ENCODE measurements at regions not wholly inside any gene's neighbourhood (a gene's known extent, or its start where the extent isn't known, plus 50 kb on each side); places are given as distances from the start of the nearest gene placed in this dataset.
"Not testable (repeated sequence)": the region's sequence is repeated elsewhere in the genome, so short reads cannot be mapped to it uniquely, and the experiment has no call there.

DNA sequence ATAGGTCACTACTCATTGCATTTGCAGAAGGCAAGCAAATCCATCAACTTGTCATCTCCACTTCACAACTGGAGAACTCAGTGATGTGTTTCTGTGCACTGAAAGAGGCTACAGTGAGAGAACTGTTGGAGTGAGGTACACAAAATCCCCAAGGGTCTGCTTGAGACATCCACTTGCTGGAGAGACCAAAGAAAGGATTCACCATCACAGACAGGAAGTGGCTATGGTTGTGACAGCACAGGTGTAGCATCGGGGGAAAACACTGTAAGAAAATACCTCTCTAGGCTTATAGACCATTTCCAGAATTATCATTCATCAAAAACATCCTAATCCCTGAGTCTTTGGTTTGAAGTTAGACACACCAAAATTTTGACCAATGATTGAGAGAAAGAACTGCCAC is 201.3 kb upstream of the OR4E1 start:
- no peak for DNase-seq

GRCh38 chr14:21874167-21874566 is 200.5 kb upstream of the OR4E1 start:
- DNase-seq: peak in 1 of 2 donors; percentile 24

GRCh38 chr14:21868442-21869046 is 194.9 kb upstream of the OR4E1 start:
- peak in 1 of 2 donors; percentile 58 for DNase-seq

DNA sequence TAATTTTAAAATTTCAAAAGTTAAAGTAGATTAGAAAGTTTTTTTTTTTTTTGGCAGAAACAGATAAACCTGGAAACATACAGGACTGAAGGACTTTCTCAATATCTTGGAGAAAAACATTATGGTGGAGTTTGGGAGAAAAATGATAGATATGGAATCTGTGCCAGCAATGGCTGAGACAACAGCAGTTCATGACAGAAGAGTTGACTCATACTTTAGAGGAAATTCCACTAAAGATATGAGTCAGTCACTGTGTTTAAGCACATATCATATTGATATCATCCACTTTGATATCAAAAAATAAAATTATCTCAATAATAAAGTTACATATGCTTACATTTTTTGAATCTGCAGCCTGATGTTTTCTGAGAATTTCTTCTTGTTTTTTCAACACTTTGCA is 193.9 kb upstream of the OR4E1 start:
- no peak for DNase-seq

GRCh38 chr14:21866479-21866878 is 192.9 kb upstream of the OR4E1 start:
- no peak for DNase-seq

GRCh38 chr14:21863289-21863688 is 189.7 kb upstream of the OR4E1 start:
- DNase-seq: no peak

GRCh38 chr14:21861153-21861552 is 187.5 kb upstream of the OR4E1 start:
- DNase-seq: no peak

GRCh38 chr14:21860172-21860571 is 186.6 kb upstream of the OR4E1 start:
- DNase-seq: peak in 1 of 2 donors; percentile 15

DNA sequence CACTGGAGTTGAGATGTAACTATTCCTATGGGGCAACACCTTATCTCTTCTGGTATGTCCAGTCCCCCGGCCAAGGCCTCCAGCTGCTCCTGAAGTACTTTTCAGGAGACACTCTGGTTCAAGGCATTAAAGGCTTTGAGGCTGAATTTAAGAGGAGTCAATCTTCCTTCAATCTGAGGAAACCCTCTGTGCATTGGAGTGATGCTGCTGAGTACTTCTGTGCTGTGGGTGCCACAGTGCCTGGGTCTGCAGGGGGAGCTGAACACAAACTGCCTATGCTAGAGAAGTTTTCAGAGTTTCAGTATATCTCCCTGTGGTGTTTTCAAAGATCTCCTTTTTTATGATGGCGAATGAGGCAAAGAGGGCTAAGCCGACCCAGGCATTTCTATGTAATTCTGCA is 179.2 kb upstream of the OR4E1 start:
- no peak for DNase-seq

DNA sequence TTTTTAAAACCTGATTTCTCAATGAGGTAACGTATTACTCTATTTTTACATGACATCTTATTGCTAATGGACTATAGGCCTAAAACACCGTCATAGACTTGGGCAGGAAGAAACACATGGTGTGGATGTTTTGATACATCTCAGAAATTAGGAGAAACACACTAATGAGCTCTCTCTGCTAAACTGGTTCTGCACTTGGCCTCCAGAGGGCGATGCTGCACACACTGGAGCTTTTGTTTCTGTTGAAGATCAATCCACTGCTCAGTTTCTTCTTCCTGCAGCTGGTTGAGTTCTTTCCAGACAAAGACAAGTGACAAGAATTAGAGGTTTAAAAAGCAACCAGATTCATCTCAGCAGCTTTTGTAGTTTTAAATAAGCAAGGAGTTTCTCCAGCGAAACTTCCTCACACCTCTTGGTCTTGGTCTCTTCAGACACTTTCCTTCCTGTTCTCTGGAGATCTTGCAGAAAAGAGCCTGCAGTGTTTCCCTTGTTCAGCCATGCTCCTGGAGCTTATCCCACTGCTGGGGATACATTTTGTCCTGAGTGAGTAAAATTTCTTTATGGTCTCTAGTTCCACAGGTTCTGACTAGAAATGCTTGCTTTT is 178.5 kb upstream of the OR4E1 start:
- DNase-seq: peak in 1 of 2 donors; percentile 16

- not testable (repeated sequence) for DNase-seq
These were observed 173.3 kb upstream of the OR4E1 start for GRCh38 chr14:21846902-21847301.

DNA sequence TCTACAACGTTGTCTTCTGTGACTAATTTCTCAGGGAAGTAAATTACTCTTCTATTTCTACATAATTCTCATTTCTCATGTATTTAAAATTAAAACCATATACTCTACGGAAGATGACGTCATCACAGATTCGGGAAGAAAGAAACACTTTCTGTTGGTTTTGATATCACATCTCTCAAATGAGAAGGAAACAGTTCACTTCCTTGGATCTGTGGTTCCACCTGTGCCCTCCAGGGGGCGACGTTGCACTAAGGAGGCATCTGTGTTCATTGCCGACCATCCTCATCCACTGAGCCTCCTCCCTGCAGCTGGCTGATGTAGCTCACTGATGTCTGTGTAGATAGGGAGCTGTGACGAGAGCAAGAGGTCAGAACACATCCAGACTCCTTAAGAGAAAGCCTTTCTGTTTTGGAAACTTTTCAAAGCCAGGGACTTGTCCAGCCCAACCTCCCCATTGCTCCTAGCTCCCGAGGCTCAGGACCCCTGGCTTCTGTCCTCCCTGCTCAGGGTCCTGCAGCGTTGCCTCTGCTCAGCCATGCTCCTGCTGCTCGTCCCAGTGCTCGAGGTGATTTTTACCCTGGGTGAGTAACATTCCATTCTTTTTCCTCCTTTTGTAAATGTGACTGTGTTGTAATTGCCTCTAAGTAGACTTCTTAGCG is 172.7 kb upstream of the OR4E1 start:
- DNase-seq: peak in 1 of 2 donors; percentile 28

- no peak for DNase-seq
These were observed 167.1 kb upstream of the OR4E1 start for GRCh38 chr14:21840765-21841164.

DNA sequence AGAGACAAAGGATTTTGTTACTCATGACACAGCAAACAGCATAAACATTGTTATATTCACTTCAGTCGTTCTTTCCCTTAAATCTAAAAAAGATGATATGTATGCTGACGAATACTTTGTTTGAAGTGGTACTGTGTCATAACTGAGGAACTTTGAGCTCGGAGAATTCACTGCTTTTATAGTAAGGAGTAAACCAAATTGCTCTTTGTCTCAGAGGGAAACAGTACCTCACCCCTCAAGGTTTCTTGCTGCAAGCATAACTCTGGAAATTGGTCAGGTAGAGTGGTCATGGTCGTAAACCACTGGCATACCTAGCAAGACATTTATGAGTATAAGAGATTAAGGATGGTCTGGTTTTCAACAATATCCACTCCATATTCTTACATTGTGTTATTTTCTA is 160.2 kb upstream of the OR4E1 start:
- no peak for DNase-seq

DNA sequence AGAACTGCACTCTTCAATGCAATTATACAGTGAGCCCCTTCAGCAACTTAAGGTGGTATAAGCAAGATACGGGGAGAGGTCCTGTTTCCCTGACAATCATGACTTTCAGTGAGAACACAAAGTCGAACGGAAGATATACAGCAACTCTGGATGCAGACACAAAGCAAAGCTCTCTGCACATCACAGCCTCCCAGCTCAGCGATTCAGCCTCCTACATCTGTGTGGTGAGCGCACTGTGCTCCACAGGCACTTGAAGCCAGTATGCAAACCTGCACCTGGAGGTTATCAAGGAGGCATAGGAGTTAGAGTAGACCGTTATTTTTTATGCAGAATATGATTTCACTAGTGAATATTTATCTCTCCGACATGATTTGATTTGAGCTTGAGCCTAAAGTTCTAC is 152.2 kb upstream of the OR4E1 start:
- no peak for DNase-seq

GRCh38 chr14:21825149-21825743 is 151.6 kb upstream of the OR4E1 start:
- DNase-seq: peak in 1 of 2 donors; percentile 12

DNA sequence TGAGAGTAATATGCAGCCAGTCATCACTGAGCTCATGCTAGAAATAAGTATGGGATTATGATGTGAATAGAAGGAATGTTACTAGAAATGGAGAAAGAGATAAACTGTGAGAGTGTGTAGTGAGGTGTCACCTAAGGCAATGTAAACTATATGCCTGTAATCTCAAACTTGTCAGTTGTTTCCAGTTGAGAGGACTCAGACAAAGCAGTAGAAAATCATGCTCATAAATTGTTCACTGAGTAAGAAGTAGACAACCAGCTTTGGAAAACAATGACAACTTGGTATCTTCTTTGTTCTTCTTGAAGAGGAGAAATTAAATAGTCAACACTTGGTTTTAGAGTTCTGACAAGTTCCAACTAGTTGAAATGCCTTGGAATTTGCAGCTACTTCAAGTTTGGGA is 148.5 kb upstream of the OR4E1 start:
- DNase-seq: no peak

- DNase-seq: no peak
These were observed 147.0 kb upstream of the OR4E1 start for GRCh38 chr14:21820631-21821030.

GRCh38 chr14:21819891-21820290 is 146.3 kb upstream of the OR4E1 start:
- DNase-seq: not testable (repeated sequence)

DNA sequence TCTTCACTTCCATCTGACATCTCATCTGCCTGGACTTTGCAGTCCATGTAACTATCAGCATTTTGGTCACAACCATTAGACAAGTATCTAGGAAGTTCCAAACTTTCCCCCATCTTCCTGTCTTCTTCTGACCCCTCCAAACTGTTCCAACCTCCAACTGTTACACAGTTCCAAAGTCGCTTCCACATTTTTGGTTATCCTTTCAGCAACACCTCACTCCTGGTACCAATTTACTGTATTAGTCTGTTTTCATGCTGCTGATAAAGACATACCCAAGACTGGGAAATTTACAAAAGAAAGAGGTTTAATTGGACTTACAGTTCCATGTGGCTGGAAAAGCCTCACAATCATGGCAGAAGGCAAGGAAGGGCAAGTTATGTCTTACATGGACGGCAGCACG is 143.4 kb upstream of the OR4E1 start:
- not testable (repeated sequence) for DNase-seq

- DNase-seq: no peak
These were observed 134.4 kb upstream of the OR4E1 start for GRCh38 chr14:21807975-21808374.

DNA sequence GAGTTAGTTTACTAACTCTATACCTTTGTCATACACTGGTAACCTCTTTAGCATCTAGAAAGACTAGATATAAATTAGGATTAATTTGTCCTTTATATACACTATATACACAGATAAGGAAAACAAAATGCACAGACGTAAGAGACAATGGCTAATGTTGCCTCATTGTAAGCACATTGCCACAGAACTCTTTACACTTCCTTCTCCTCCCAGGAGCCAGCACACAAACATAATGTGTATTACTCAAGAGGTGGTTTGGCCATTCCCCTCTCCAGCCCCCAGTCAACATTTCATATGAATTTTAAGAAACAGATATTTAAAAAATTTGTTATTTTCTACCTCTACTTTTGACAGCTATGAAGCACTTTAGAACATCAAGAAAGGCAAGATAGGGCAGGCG is 131.4 kb upstream of the OR4E1 start:
- no peak for DNase-seq

GRCh38 chr14:21802441-21802840 is 128.8 kb upstream of the OR4E1 start:
- no peak for DNase-seq

- no peak for DNase-seq
These were observed 123.3 kb upstream of the OR4E1 start for GRCh38 chr14:21796916-21797315.
